HG03571 (cell line): ENCODE measurements at regions not wholly inside any gene's neighbourhood (a gene's known extent, or its start where the extent isn't known, plus 50 kb on each side); places are given as distances from the start of the nearest gene placed in this dataset.
"Not testable (repeated sequence)": the region's sequence is repeated elsewhere in the genome, so short reads cannot be mapped to it uniquely, and the experiment has no call there.

Source experiments
- ATAC-seq: cut with Tn5 transposase; IDR thresholded peaks from one replicate; pipeline ENCODE4 v1.9.1; 2021; ENCODE audit not compliant: unreplicated experiment

DNA sequence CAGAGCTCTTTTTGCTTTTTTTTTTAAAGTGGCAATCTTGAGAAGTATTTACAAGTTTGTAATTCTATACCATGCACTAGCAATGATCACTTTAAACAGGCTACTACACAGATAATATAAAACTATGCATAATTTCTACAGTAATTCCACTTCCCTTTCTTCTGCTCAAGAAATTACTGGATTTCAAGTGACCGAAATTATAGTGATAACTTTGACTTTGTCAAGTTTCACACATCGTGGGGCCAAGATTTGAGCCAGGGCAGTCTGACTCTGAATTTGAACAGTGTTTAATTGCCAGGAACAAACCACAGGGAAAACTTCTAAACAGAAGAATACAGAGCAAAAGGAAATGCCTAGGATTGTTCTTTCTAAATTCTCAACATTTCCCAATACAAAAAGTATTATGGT is 288.3 kb upstream of the MKLN1 start:
- ATAC-seq, result no peak

DNA sequence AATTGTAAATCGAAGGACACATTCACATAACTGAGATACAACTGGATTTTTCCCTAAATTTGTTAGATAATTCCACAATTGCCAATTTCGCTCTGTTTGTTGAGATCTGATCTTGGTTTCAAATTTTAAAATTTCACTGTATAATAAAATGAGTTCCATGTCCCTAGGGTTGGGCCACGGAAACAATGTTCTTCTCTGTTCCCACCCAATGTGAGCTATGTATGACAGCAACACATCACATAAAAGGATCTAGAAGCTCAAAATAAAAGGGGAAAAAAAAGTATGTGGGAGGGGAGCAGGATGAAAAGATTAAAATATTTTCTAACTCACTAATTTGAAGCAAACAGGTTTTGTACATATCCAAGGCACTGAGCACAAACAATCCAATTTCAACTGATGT is 287.8 kb upstream of the MKLN1 start:
- ATAC-seq, result no peak

DNA sequence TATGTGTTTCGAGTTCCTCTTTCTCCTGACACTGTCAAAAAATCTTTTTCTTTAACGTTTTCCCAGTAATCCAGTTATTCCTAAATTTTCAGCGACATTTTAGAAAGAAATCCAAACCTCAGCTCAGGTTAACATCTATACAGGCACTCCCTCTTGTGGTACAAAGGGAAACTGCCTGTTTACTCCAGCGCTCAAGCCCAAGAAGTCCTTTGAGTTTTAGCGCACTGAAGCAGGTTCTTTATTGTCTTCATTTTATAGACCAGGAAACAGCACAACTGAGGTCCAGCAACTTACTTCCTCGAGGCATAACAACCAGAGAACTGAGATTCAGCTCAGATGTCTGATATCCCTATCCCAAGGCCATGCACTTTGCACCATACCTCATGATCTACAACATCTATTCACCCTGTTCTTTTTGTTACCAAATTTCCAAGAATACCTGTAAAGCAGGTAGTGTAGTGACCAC is 287.2 kb upstream of the MKLN1 start:
- peak; percentile 61 for ATAC-seq

DNA sequence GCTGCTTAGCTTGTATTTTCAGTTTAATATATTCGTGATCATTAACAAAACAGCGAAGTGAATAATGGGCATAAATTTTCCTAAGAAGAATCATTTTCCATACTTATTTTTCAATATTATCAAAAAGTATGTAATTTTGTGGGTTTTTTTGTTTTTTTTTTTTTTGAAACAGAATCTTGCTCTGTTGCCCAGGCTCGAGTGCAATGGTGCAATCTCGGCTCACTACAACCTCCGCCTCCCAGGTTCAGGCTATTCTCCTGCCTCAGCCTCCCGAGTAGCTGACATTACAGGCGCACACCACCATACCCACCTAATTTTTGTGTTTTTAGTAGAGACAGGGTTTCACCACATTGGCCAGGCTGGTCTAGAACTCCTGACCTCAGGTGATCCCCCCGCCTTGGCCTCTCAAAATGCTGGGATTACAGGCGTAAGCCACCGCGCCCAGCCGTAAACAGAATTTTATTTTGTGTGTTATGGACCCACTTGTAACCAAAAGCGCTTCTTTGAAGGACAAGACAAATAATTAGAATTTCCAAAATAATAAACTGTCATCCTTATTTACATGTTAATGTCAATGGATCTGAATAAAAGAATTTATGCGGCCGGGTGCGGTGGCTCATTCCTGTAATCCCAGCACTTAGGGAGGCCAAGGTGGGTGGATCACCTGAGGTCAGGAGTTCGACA is 286.5 kb upstream of the MKLN1 start:
- not testable (repeated sequence) for ATAC-seq

DNA sequence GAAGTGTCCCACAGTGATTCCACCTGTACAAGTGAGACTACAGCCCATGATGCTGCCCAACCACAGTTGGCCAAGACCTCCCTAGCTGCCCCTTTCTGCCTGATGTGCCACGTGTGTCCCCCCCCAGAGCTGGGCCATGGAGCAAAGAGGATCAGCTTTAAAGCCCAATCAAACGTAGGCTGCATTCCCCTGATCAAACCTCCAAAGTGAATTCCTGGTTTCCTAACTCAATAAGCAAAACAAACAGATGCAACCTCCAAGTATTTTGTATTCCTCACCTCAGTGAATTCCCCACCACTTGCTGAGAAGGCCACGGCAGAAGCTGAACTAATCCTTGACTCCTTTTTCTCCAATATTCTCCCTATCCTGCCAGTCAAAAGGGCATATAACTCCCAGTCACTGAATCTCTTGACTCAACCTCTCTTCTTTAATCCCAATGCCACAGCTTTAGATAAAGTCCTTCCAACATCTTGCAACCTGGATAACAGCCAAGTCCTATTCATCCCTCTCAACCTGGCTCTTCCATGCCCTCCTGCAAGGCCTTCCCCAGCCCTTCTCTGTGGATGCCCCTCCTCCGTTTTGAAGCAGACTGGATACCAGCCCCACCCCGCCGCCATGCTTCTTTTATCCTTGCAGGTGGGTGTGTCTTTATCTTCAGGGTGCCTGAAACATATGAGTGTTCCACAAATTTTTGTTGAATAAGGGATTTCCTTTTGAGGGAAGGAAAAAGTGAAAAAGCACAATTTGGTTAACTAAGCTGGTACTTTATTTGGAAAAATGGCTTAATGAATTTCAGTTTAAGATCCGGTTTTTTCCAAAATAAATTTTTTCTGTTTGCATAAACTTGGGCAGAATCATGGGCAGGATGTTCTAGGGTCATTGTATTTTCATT is 285.2 kb upstream of the MKLN1 start:
- no peak for ATAC-seq

DNA sequence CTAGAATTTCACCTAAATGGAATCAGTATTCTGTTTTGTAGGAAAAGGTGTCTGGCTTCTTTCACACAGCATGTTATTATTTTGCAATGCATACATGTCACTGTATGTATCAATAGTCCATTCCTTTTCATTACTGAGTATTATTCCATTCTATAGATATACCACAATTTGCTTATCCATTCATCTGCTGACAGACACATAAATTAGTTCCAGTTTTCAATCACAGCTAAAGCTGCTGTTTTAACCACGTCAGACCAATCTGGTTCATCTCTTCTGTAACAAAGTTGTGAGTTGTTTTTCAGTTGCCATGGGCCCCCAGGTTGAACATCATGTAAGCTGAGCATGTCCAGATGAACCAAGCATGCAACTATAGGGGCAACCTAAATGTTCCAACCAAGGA is 282.1 kb upstream of the MKLN1 start:
- no peak for ATAC-seq

DNA sequence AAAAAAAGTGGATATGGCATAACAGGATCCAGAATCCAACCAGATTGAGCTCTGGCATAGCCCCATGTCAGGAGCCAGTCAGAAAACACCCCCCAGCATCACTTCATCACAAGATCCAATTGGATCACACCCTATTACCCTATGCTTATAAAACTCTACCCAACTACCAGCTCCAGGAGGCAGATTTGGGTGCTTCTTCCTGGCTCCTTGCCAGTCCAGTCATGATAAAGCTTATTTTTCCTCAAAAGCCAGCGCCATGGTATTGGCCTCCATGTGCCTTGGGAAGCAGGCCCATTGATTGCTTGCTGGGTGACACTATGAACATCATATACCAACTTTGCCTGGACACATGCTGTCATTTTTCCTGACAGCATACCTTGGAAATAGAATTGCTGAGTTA is 281.4 kb upstream of the MKLN1 start:
- ATAC-seq, result no peak

DNA sequence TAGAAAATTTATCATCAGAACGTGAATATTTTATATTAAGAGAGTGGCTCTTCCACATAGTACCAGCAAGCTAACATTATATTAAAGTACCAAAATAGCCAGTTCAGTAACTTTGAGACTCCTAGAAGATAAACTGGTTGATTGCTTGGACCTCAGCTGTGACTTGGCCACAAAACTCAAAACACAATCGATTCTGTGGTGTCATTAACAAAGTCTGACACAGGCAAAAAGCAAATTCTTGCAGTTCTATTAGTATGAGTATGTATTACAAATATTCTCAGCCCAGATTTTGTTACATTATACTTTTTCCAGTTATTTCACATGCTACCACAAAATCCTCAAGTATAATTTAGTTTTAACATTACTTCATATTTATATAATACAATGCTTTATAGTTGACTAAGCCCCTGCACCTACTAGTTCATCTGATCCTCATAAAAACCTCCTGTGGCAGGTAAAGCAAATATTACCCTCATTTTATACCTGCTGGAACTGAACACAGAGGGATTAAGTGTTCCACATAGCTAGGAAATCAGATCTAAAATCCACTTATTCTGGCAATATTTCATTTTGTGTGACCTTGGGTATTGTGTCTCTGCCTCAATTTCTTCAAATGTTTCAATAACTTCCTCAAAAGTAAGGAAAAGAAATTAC is 279.9 kb upstream of the MKLN1 start:
- ATAC-seq, result no peak

DNA sequence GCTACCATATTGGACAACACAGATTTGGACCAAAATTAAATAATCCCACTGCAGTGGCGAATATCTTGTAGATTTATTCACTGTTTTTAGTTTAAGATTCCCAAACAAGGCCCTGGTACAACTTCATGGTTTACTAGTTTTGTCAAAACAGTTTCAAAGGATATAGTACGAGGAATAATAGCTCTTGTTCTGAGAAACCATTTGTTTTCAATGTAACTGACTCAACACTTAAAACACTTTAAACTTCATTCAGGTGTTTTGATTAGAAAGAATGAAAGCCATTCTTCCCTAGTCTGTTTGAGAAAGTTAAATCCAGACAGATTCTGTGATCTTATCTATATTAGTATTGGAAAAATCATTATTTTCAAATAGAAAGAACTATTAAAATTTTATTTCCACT is 276.4 kb upstream of the MKLN1 start:
- no peak for ATAC-seq

DNA sequence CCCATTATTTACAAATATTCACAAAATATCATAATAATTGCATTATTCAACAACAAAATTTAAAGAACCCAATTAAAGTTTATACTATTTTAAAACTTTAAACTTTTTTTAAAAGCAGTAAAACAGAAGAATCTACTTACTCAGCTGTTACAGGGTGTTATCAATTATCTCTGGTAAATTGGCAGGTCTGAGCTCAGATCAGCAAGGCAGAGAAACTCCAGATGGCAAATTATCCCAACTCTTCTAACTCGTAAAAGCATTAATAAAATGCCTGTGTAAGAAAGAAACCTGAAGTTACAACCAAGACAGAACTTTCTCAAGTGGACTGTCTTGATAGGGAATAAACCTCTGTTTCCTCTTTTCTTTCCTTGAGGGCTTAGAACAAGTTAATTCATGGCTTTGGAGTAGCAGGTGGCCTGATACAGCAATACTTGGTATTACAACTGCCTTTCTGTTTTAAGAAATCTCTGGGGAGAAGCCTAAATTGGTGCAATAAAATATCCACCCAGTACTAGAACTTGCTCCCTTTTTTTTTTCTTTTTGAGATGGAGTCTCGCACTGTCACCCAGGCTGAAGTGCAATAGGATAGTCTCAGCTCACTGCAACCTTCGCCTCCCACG is 275.3 kb upstream of the MKLN1 start:
- ATAC-seq, result no peak

DNA sequence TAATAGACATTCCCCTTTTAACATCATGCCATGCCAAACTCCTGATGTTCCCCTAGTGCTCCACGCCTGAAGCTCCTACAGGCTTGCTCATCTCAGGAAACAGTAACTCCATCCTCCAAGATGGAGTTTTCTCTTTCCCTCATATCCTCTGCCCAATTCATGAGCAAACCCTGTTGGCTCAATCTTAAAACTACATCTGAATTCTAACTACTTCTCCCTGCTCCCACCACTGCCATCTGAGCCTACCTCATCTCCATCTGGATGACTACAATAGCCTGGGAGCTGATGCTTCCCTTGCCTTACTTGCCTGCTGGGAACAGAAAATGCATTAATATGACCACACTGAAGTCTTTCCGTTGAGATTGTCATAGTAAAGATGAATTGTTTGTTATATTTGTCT is 271.7 kb upstream of the MKLN1 start:
- ATAC-seq, result no peak

DNA sequence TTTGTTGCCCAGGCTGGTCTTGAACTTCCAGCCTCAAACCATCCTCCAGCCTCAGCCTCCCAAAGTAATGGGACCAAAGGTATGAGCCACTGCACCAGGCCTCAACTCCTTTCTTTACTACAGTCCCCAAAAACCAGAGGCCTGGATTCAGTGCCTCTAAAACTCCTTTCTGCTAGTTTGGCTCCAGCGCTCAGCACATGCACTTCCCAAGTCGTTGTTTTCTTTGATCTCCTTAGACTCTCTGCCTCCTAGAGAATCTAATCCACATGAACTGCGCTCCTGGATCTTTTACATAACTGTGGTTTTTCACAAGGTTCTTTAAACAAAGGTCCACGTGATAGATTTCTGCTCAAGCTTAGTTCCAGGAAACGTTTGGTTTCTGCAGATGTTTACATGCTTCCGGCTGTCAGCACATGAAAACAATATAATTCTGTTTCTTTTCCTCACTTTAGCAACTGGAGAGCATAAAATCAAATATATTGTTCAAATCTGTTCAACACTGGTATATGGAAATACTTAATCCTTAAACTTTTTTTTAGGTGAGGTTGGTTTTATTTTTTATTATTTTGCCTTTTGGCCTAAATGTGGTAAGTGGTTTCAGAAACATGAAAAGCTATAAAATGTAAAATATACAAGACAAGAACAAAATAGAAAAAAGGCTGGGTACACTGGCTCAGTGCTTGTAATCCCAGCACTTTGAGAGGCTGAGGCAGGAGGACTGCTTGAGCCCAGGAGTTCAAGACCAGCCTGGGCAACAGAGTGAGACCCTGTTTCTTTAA is 270.5 kb upstream of the MKLN1 start:
- ATAC-seq, result peak; percentile 80

DNA sequence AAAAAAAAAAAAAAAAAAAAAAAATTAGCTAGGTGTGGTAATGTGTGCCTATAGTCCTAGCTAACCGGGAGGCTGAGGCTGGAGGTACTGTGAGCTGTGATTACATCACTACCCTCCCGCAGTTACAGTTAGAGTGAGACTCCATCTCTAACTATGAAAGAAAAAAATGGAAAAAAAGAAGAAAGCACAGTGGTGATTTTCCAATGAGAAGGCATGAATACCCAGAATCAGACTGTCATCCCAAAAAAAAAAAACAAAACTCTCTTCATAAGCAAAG is 269.9 kb upstream of the MKLN1 start:
- ATAC-seq, result peak; percentile 41

DNA sequence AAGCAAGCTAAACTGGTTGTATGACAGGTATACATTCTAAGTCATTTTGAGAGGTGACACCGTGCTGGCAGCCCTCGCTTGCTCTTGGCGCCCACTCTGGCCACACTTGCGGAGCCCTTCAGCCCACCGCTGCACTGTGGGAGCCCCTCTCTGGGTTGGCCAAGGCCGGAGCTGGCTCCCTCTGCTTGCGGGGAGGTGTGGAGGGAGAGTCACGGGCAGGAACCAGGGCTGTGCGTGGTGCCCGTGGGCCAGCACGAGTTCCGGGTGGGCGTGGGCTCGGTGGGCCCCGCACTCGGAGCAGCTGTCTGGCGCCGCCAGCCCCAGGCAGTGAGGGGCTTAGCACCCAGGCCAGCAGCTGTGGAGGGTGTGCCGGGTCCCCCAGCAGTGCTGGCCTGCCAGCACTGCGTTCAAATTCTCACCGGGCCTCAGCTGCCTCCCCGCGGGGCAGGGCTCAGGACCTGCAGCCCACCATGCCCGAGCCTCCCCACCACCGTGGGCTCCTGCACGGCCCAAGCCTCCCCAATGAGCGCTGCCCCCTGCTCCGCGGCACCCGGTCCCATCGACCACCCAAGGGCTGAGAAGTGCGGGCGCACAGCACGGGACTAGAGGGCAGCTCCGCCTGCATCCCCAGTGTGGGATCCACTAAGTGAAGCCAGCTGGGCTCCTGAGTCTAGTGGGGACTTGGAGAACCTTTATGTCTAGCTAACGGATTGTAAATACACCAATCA is 269.0 kb upstream of the MKLN1 start:
- ATAC-seq, result not testable (repeated sequence)

DNA sequence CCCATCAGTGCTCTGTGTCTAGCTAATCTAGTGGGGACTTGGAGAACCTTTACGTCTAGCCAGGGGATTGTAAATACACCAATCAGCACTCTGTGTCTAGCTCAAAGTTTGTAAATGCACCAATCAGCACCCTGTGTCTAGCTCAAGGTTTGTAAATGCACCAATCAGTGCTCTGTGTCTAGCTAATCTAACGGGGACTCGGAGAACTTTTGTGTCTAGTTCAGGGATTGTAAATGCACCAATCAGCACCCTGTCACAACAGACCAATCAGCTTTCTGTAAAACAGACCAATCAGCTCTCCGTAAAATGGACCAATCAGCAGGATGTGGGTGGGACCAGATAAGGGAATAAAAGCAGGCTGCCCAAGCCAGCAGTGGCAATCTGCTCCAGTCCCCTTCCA is 268.3 kb upstream of the MKLN1 start:
- ATAC-seq, result not testable (repeated sequence)

DNA sequence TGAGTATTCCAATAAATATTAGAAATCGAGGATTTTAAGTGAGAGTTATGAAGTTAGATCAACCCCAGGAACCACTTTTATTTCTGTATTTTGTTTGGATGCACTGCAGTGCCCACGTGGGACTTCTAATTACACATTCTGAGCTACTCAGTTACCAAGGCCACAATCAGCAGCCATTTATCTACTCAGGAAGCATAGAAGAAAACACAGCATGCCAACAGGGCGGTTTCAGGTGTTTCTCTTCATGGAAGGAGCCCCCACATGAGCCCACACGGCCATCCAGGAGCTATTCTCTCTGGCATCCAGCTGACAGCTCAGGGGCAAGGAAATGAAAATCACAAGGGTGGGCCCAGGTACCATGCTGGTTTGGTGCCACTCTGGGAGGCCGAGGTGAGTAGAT is 266.5 kb upstream of the MKLN1 start:
- no peak for ATAC-seq

DNA sequence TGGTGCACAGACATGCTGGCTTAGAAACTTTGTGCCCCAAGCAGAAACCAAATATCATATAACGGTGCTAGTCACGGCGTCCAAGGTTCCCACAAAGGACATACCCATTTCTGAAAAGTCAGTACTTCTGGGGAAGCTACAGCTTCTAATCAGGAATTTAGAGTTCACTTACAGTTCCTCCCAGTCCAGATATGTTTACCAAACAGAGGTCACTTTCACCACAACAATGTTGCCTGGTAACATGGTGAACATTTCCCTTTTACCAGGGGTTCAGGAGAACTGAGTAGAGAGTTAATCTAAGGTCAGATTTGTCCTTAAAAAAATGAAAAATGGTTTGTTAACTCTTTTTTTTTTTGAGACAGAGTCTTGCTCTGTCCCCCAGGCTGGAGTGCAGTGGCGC is 265.9 kb upstream of the MKLN1 start:
- no peak for ATAC-seq

DNA sequence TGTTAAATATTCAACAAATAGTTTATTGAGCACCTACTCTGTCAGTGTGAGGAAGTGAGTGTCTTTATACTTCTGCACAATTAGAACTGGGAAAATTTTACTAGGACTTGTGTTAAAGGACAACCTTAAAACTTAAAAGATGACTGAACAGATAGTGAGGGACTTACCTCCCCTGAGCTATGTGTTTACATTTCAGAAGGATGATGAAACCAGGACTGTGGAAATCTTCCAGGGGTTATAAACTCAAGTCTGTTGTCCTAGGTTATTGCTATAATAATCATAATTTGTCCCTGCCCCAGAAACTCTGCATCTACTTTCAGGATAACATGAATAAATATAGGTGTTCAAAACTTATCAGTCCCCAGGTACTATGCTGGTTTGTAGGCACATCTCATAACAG is 261.0 kb upstream of the MKLN1 start:
- ATAC-seq, result no peak

DNA sequence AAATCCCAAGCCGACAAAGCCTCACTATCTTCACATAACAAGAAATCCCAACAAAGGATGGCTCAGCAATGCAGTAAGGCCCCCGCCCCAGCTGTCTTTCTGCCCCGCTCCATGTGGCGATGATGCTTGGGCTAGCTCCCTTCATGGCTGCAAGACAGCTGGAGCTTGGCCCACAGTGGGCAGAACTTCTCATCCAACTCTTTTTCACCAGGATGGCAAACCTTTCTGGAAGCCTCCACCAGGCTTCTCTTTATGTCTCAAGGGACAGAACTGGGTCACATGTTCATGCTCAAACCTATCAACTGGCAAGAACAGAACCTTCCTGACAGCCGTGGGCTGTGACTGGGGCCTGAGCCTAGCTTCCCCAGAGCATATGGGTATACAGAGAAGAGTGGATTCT is 260.5 kb upstream of the MKLN1 start:
- ATAC-seq, result no peak

DNA sequence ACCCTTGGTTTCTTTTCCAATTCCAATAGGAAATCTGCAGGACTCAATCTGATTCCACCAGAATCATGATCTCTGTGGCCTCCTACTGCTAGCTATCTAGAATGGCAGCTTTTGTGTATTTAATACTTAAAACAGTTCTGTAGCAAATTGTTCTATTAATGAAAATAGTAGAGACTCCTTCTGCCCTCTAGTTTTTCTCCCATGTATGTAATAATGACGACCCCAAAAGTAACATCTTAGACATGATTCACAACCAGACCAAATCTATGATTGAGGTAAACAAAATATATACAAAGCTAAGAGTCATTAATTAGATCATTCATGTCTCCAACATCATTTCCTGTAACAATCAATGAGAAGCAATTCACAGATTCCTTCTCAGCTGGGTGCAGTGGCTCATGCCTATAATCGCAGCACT is 259.1 kb upstream of the MKLN1 start:
- ATAC-seq, result no peak
